HL-60 (cell line): ENCODE measurements at regions not wholly inside any gene's neighbourhood (a gene's known extent, or its start where the extent isn't known, plus 50 kb on each side); places are given as distances from the start of the nearest gene placed in this dataset.

Experiments used
- DNase-seq, 2 experiments: peaks; one replicate each; pipeline ENCODE4 v3.0.0-alpha.2; 2010 to 2020; ENCODE audit warnings: low read depth in 1 of 2, low spot score in 1 of 2
- H3K27ac ChIP-seq: fragments of 250-450 bp; sonication (Bioruptor Pico); replicated peaks from 2 replicates; pipeline ENCODE4 v1.5.1; 2020; ENCODE audit warnings: mild to moderate bottlenecking, moderate library complexity
- H3K27me3 ChIP-seq: fragments of 250-450 bp; sonication (Bioruptor Pico); 2 replicates; pipeline ENCODE4 v1.5.1; 2021; ENCODE audit warnings: mild to moderate bottlenecking, moderate library complexity; ENCODE audit not compliant: insufficient read depth, poor library complexity, severe bottlenecking
- H3K4me3 ChIP-seq: replicated peaks from 2 replicates; pipeline ENCODE4 v1.5.1; 2011; ENCODE audit warnings: mild to moderate bottlenecking, control low read depth, low read length; ENCODE audit not compliant: insufficient read depth
- CTCF ChIP-seq: IDR thresholded peaks from one replicate; pipeline ENCODE4 v1.5.1; 2011; ENCODE audit warnings: low read length, control low read depth, inconsistent platforms; ENCODE audit not compliant: insufficient read depth
- GABPA ChIP-seq: IDR thresholded peaks from 2 replicates; pipeline ENCODE4 v1.6.1; 2012; ENCODE audit warnings: low read depth
- POLR2AphosphoS5 ChIP-seq: IDR thresholded peaks from 2 replicates; pipeline ENCODE4 v1.6.1; 2012; ENCODE audit warnings: low read depth
- REST ChIP-seq: IDR thresholded peaks from 2 replicates; pipeline ENCODE4 v1.6.1; 2012; ENCODE audit warnings: low read depth; ENCODE audit not compliant: insufficient replicate concordance
- SPI1 ChIP-seq: IDR thresholded peaks from 2 replicates; pipeline ENCODE4 v1.6.1; 2012; ENCODE audit warnings: low read depth, mild to moderate bottlenecking, borderline replicate concordance

- Histone ChIP-seq H3K27me3 (no peaks in the 10 kb centered on the region), H3K27ac (no peak overlapping the region), H3K4me3 (no peak overlapping the region)
- no peak for TF ChIP-seq CTCF
- no peak for TF ChIP-seq SPI1
- TF ChIP-seq GABPA, result no peak
- DNase-seq, result no peak
Measured at GRCh38 chr13:57443494-57443893, 188.1 kb upstream of the PCDH17 start.

GRCh38 chr13:57450356-57450755 lies 181.2 kb upstream of the PCDH17 start:
- no peak overlapping the region for H3K4me3 ChIP-seq
- TF ChIP-seq GABPA, result no peak
- TF ChIP-seq SPI1, result no peak
- no peak for TF ChIP-seq CTCF
- no peak for TF ChIP-seq POLR2AphosphoS5
- no peak for TF ChIP-seq REST
- H3K27ac ChIP-seq, result no peak overlapping the region
- no peak for DNase-seq
- no peaks in the 10 kb centered on the region for H3K27me3 ChIP-seq

GRCh38 chr13:57452228-57452627 lies 179.3 kb upstream of the PCDH17 start:
- Histone ChIP-seq H3K4me3 (no peak overlapping the region), H3K27ac (no peak overlapping the region), H3K27me3 (no peaks in the 10 kb centered on the region)
- DNase-seq, result no peak
- TF ChIP-seq POLR2AphosphoS5 (no peak), SPI1 (no peak), CTCF (no peak), GABPA (no peak), REST (no peak)

GRCh38 chr13:57470491-57470890 lies 161.1 kb upstream of the PCDH17 start:
- Histone ChIP-seq H3K27me3 (no peaks in the 10 kb centered on the region), H3K4me3 (no peak overlapping the region), H3K27ac (no peak overlapping the region)
- TF ChIP-seq POLR2AphosphoS5 (no peak), REST (no peak), CTCF (no peak), SPI1 (no peak), GABPA (no peak)
- no peak for DNase-seq
